Mucosa of descending colon (tissue), 3 donors: ENCODE measurements at regions not wholly inside any gene's neighbourhood (a gene's known extent, or its start where the extent isn't known, plus 50 kb on each side); places are given as distances from the start of the nearest gene placed in this dataset.

Experiments
- ATAC-seq: fragments of 200-7000 bp; cut with Tn5 transposase; one replicate; pipeline ENCODE4 v1.9.1; 2020; ENCODE audit warnings: mild to moderate bottlenecking, moderate library complexity
- DNase-seq, 3 donors: peaks; one replicate each; pipeline ENCODE4 v3.0.0-alpha.2; 2020
- H3K36me3 ChIP-seq: fragments of 200-600 bp; one replicate; pipeline ENCODE4 v1.8.0; 2021; ENCODE audit warnings: low read depth, mild to moderate bottlenecking
- H3K4me1 ChIP-seq: fragments of 200-600 bp; one replicate; pipeline ENCODE4 v1.8.0; 2021; ENCODE audit warnings: low read depth, mild to moderate bottlenecking
- H3K4me3 ChIP-seq: fragments of 200-600 bp; one replicate; pipeline ENCODE4 v1.8.0; 2021; ENCODE audit warnings: mild to moderate bottlenecking
- H3K9me3 ChIP-seq: fragments of 200-600 bp; one replicate; pipeline ENCODE4 v1.8.0; 2021; ENCODE audit warnings: mild to moderate bottlenecking
- intact Hi-C, 2 donors: fragments of 100-400 bp; cut with DNase I in 1 of 2; cut with micrococcal nuclease in 1 of 2; formaldehyde crosslinking; loops; one replicate each; pipeline versions ENCODE4 v1.11.0 to v1.11.1; 2022; cut with DNase I, micrococcal nuclease
- TF ChIP-seq, protein P1 (sequence below): fragments of 200-600 bp; IDR thresholded peaks from one replicate; pipeline ENCODE4 v1.8.0; 2022; ENCODE audit warnings: antibody characterized with exemption, mild to moderate bottlenecking
- donor health status: DM: no; HTN: no; CAD: no; lungs with moderate emphysema.
- donor health status: DM: no; HTN: no; CAD: no.
- donor health status: DM: no; HTN: yes; CAD: no.

DNA sequence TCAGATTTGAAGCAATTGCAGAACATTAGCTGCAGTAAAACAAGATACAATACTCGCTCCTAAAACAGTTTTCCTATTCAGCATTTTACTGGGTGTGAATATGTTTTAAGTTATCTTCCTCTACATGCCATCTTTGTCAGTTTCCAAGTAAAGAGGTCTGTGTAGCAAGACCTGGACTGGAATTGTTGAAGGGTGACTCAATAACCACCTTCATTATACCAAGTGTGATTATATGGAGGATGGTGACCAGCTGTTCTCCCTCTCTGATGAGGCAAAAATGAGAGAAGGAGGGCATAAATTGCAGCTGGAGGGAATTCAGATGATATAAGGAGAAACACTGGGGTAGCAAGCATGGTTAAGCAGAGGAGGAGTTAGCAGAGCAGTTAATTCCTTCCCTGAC is 922.1 kb upstream of the SLIT2 start:
- no peak for DNase-seq
- peaks cover 10% of the 10 kb centered on the region for H3K9me3 ChIP-seq
- intact Hi-C loops, result no loop called here
- no peak overlapping the region for H3K4me3 ChIP-seq
- H3K4me1 ChIP-seq, result no peaks in the 10 kb centered on the region
- TF ChIP-seq, protein P1, sequence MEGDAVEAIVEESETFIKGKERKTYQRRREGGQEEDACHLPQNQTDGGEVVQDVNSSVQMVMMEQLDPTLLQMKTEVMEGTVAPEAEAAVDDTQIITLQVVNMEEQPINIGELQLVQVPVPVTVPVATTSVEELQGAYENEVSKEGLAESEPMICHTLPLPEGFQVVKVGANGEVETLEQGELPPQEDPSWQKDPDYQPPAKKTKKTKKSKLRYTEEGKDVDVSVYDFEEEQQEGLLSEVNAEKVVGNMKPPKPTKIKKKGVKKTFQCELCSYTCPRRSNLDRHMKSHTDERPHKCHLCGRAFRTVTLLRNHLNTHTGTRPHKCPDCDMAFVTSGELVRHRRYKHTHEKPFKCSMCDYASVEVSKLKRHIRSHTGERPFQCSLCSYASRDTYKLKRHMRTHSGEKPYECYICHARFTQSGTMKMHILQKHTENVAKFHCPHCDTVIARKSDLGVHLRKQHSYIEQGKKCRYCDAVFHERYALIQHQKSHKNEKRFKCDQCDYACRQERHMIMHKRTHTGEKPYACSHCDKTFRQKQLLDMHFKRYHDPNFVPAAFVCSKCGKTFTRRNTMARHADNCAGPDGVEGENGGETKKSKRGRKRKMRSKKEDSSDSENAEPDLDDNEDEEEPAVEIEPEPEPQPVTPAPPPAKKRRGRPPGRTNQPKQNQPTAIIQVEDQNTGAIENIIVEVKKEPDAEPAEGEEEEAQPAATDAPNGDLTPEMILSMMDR, result no peak
- no peak for ATAC-seq
- H3K36me3 ChIP-seq, result no peaks in the 10 kb centered on the region

DNA sequence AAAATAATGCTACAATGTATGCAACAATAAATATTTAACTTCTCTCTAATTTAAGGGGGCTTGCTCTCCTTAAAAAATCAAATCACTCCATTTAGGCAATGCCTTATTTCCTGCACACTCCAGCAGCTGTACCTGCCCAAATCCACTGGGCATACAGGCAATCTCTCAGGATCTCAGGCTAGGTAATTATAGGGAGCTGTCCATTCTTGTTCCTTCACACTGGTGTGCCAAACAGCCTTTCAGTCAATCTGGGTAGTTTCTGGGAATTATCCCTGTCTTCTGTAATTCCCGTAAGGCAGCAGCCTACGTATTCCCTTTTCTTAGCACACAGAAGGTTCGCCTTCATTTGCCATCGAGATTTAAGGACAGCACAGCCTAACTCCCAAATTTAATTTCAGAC is 922.6 kb upstream of the SLIT2 start:
- ATAC-seq, result no peak
- TF ChIP-seq, protein P1, result no peak
- no peak for DNase-seq
- Histone ChIP-seq H3K9me3 (peaks cover 9% of the 10 kb centered on the region), H3K4me1 (no peaks in the 10 kb centered on the region), H3K4me3 (no peak overlapping the region), H3K36me3 (no peaks in the 10 kb centered on the region)
- intact Hi-C loops, result no loop called here

DNA sequence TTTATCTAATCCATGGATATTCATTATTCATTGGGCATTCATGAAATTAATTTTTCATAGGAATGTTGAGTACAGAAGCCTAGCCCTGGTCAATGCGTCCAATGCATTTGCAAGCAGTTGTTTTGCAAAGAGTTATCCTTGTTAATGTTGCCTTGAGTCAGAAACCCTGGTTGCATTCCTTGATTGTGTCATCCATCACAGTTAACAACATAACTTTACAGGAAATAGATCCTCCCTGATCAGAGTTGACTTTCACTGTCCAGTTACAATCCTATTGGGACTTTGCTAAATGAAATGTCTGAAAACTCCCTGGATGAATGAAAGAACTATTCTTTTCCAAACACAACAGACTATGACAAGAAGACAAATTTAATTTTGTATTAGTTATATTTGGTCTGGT is 924.3 kb upstream of the SLIT2 start:
- Histone ChIP-seq H3K9me3 (no peaks in the 10 kb centered on the region), H3K4me1 (no peaks in the 10 kb centered on the region), H3K4me3 (no peak overlapping the region), H3K36me3 (no peaks in the 10 kb centered on the region)
- DNase-seq (no peak), ATAC-seq (no peak)
- intact Hi-C loops, result no loop called here
- TF ChIP-seq, protein P1, result no peak

DNA sequence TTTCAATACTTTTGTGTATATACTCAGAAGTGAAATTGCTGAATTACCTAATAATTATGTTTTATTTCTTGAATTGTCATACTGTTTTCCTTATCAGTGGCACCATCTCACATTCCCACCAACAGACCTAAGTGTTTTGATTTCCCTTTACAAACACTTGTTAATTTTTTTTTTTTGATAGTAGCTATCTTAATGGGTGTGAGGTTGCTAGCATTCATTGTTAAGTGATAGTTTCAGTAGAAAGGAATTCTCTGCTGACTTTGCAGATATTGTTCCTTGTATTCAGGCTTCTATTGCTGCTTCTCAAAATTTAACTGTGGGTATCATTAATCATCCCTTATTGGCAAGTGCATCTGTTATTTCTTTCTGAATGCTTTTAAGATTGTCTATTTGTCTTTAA is 927.5 kb upstream of the SLIT2 start:
- intact Hi-C loops, result no loop called here
- DNase-seq (no peak), ATAC-seq (no peak)
- H3K9me3 ChIP-seq, result no peaks in the 10 kb centered on the region
- H3K36me3 ChIP-seq, result no peaks in the 10 kb centered on the region
- no peak overlapping the region for H3K4me3 ChIP-seq
- no peaks in the 10 kb centered on the region for H3K4me1 ChIP-seq
- TF ChIP-seq, protein P1, result no peak

DNA sequence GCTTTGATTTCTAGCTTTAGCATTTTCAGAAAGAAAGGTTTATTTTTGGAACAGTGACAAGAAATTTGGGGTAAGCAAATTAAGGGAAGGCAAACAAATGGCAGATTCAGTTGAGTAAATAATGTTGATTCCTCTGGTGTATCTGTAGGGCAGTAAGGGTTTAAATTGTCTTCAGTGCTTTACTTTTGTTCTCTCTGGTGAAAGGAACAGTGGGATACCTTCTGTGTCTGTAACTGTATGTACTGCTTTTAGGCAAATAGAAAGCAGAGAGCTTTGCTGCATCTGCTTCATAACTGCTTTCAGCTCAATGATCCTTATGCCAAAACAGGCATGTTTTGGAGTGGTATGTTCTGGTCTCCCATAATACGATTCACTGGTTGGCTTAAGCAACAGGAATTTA is 932.1 kb upstream of the SLIT2 start:
- Histone ChIP-seq H3K4me3 (no peak overlapping the region), H3K9me3 (no peaks in the 10 kb centered on the region), H3K36me3 (no peaks in the 10 kb centered on the region), H3K4me1 (no peaks in the 10 kb centered on the region)
- no peak for DNase-seq
- intact Hi-C loops, result no loop called here
- TF ChIP-seq, protein P1, result no peak
- no peak for ATAC-seq

DNA sequence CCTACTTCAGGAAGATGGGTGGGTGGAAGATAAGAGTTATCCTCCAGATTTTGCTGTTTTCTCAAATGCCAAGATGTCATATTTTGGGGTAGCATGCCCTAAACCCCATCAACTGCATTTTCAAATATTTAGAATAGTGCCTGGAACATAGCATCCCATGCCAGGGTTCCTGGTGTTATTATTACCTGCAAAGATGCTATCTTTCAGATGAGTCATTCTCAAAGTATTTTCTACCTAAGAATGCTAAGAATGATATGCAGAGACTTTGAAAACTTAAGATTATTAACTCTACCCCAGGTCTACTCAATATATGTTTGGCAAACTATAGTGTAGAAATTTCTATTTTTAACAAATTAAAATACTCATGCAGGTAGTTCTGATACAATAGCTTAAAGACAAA is 934.3 kb upstream of the SLIT2 start:
- no peaks in the 10 kb centered on the region for H3K9me3 ChIP-seq
- H3K4me1 ChIP-seq, result no peaks in the 10 kb centered on the region
- ATAC-seq, result no peak
- intact Hi-C loops, result no loop called here
- TF ChIP-seq, protein P1, result no peak
- DNase-seq, result no peak
- no peaks in the 10 kb centered on the region for H3K36me3 ChIP-seq
- H3K4me3 ChIP-seq, result no peak overlapping the region
